ENCODE measurements at regions not wholly inside any gene's neighbourhood (a gene's known extent, or its start where the extent isn't known, plus 50 kb on each side); places are given as distances from the start of the nearest gene placed in this dataset.
"Not testable (repeated sequence)": the region's sequence is repeated elsewhere in the genome, so short reads cannot be mapped to it uniquely, and the experiment has no call there.

DNA sequence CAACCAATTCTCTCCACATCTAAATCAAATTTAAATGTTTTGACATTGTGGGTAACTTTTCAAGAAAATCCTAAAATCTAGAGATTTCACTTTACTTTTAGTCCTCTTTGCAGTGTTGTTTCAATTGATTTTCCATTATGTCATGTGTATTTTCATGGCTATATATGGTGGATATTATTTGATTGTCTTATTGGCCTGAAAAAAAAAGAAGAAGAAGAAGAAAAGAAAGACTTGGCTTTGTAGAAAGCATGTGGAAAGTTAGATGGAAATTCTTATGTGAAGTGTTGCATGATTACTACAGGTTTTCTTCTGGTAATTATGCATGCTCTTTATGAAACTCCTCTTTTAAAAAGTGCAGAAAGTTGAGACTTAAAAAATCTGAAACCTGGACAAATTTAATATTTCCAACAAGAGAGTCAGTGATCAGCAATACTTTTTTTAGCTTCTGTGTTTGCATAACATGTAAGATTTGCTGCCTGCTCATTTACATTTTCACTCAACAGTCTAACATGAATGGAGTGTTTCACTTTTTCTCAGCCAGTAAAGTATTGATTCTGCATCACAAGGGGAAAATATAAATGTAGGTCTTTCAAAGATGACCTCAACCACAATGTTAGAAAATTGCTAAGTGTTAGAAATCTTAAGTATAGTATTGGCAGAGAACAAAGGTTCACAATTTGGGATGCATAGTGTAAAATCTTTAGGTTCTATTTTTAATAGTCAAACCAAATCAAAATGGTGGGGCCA, 438.7 kb downstream of the BCKDHB start:
- DNase-seq (ENCODE audit: low spot score), result no peak

DNA sequence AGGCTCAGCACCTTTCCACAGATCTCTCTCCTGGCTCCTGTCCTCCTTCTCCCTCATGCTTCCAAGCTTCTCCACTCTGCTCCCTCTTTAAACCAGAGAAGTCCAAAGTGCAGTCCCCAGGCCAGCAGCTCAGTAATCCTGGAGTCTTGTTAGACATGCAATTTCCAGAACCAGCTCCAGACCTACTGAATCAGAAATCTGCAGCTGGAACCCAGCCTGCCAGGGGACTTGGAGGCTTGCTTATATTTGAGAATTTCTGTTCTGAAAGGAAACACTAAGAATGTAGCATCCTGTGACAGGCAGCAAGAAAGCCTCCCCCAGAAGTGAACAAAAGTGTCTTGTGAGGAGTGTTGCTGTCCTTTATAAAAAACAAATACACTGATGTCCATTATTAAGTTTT, 438.1 kb downstream of the BCKDHB start:
- DNase-seq (ENCODE audit: low spot score), result no peak

DNA sequence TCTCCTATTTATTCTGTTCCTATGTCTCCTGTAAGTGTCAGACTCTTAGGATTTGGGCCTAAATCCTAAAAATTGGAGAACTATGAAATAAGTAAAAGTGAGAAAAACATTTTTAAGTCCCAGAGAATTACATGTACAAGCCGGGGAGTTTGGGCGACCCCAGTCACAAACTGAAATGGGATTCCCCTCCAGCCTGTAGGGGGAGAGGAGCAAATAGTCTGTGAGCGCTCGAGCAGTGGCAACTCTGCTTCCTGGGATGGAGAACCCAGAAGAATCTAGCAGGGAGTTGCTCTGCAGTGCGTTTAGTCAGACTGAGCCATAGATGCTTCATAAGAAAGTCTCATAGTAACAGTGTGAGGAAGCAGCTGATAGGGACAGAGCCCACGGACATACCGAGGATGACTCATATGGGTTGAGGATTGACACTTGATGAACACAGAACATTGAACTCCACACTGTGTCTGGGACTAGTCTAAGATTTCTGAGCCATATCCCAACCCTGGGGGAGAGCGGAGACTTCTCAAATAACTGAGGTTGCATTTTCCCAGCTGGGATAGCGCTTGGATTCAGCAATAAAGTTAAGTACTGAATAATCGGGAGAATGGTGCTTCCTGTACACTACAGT, 437.2 kb downstream of the BCKDHB start:
- DNase-seq (ENCODE audit: low spot score), result peak; percentile 81

DNA sequence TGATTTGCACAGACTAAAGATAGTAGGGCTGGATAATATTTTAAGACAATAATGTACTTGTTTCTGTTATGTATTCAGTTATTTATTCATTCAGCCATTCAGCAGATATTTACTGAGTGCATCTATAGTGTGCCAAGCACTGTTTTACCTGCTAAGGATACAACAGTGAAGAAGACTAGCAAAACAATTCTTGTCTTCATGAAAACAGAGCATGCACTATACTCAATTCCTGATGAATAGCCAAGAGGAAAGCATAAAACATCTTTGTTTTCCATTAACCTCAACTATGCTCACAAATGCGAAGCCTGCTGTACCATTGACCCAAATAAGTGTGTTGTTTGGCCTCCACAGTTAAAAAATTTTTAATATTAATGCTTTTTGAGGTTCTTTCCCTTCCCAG, 436.7 kb downstream of the BCKDHB start:
- no peak for DNase-seq (ENCODE audit: low spot score)

DNA sequence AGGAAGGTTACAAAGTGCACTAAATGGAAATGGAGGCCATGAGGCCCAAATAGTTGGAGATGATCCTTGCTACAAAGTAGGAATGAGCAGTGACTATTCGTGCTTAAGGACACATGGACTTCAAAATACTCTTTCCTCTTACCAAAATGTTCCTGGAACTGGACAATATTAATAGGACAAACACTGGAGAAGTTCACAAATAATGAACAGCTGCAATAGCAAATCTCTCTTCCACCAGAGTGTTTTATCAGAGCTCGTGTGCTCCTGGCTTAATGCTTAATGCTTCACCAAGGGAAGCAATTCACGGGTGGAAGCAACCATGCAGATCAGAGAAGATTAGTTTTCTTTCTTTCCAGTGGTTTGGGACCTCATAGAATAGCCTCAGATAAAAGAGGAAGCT, 435.4 kb downstream of the BCKDHB start:
- DNase-seq (ENCODE audit: low spot score), result peak; percentile 39

DNA sequence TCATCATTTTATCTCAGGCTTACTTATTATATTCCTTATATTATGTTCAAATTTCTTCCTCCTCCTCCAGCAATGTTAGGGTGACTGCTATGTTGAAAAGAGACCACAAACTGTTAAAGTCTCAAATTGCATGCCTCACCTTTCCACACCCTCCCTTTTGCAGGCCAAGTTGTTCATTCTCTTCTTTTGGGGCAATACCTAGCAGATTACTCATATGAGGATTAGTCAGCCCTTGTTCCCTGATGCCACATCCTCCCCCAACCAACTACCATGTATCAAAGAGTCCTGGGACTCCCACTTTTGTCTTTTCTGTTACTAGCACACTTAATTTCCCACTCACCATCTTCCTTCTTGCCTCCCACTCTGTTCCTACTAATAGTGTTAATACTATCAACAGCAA, 434.7 kb downstream of the BCKDHB start:
- peak; percentile 92 for DNase-seq (ENCODE audit: low spot score)

DNA sequence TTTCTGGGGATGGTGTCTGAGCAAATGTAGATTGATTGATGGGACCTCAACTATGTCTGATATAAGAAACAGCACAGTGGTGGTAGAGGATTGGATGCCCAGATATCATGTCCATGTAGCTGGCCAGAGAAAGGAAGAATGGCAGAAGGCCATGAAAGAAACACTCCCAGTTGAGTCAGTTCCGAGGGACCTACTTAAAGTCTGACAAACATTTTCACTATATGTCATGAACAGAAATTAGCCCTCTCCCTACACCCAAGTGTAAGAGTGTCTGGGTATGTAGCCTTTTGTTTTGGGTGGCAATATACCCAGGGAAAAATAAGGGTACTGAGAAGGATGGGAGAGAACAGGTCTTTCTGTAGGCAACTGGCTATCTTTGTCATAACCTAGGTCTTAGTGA, 434.2 kb downstream of the BCKDHB start:
- no peak for DNase-seq (ENCODE audit: low spot score)

DNA sequence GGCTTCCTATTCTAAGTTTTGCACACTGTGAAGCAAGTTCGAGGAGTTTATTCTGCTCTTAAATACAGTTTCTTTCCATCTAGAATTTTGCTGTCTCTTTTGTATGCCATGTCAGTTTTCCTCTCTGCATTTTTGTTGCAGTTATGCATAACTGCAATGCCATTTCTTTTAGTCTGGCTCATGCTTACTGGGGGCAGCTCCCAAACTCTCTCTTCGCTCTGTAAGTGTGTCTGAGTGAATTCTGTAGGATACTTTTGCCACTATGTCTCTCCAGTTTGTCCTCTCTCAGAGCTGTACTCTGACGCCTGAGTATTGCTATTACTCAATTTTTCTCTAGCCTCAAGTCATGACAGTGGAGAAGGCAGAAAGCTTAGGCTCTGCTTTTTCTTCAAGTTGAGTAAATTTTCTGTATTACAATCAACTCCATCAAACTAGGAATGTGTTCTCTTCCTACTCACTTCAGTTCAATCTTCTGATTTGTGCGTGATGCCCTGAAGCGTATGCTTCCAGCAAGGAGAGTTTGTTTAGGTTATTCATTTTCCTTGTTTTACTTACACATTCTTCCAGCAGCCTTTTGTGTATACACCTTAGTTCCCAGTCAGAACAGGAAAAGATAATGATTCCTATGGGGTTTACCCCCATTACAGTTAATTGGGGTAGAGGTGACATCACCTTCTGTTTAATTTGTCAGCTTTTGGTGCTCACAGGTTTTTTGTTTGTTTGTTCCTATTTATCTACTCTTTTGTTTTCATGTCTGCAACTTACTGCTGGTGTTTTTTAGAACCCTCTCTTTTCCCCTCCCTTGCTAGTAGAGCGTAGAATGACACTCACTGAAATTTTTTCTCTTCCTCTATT, 430.9 kb downstream of the BCKDHB start:
- no peak for DNase-seq (ENCODE audit: low spot score)

DNA sequence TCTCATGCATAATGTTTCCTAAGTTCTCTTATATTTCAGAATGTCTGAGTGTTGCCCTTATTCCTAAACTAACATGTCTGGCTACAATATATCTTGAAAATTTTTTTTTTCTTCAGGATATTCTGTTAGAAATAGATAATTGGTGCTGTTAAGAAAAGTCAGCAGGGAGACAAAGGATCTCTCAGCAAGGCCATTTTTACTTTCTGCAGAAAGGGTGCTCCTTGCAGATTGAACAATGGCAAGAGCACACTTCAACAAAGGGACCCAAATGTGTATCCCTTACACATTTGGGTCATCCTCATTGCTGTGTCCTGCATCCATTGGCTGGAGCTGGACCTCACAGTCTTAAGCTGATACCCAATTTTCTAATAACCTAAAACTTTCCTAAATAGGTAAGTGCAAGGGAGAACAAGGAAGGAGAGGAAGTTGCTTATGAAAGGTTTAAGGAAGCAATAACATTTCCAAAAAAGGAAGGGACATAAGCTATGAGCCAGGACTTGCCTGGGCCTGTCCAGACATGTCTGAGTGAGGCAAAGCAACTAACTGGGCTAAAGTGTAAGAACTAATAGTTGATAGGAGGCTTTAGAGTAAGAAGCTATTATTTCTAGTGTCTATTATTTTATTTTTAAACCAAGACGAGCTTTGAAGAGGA, 429.6 kb downstream of the BCKDHB start:
- peak; percentile 31 for DNase-seq (ENCODE audit: low spot score)

DNA sequence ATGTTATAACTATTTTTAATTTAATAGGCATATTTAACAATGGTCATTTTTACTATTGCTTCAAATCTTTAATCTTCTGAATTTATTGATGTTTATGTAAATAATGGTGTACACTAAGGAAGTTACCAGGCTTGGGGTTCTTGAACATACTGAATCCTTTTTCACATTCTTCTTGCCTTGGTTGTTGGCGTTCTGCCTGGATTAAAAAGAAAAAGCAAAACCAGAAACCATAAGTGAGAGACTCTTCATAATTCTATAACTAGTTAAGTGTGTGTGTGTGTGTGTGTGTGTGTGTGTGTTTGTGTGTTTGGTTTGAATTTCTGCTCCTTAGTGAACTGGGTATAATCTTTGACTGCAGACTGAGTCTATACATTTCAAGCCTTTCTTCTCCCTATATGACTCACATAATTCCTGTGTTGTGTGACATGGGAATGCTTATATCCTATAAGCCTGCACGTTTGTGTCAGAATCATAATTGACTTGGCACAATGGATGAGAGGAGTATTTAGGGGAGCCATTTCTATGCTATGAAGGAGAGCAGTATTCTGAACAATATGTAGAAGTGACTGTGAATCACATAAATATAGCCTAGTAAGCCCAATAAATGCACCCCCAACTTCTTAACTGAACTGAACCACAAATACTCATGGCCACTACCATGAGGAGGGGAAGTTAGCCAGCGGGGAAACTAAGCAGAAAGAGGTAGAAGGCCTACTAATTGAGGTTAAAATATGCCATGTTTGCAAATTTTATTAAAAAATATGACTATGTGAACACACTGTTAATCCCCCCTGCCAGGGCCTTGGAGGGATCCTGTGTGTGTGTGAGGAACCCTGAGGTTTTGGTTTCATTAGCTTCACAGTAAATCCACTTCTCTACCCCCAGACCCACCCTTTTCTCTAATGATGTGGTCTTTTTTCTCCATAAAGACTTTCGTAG, 425.5 kb downstream of the BCKDHB start:
- no peak for DNase-seq (ENCODE audit: low spot score)

DNA sequence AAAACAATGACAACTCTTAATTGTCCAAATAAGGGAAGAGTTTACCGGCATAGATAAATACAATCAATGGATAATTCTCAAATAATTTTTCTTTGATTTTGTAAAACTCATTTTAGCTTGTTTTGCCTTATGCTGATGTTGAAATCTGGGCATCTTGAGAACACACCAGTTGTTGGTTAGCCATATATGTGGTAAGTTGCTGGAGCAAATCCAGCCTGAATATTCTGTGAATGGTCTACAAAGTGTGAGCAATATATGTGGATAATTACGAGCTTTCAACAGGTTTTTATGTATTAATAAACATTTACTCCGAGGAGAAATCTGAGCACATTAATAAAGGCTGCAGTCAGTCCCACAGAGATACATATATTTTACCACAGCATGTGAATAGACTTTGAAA, 423.6 kb downstream of the BCKDHB start:
- DNase-seq (ENCODE audit: low spot score), result no peak

DNA sequence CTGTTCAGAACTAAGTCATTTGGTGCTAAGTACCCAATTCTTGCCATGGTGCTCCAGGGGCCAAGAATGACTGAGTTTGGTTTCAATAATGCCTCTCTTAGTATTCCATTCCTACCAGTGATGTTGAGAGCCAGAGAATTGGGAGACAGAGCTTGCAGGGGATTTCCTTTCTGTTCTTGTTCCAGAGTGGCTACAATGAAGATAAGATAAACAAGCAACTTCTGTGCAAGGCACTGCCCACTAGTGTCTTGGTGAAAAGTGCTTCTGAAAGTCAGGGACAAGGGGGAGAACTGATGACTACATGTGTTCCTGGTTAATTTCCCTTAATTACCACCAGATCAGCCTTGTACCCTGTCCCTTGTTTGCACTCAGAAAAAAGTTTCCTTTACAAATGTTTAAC, 421.6 kb downstream of the BCKDHB start:
- no peak for DNase-seq (ENCODE audit: low spot score)

DNA sequence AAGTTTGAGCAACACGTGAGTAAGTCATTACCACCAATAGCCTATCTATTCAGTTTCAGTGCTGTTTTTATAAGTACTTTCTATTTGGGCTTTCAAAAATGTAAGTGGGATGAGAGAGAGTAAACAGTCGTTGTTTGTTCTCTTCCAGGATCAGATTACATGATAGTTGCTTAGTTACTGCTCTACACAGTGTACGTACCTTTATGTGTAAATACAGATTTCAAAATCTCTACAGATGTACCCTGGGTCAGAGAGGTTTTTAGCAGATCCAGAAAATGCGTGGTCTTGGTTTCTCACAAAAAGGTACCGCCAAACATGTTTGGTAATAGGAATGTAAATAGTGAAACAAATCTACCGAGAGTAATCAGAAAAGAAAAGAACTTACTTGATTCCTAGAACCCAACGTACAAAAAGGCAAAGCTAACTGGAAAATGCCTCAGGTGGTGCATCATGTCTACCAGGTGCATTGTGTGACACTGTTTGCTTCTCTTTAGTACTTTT, 421.1 kb downstream of the BCKDHB start:
- no peak for DNase-seq (ENCODE audit: low spot score)

DNA sequence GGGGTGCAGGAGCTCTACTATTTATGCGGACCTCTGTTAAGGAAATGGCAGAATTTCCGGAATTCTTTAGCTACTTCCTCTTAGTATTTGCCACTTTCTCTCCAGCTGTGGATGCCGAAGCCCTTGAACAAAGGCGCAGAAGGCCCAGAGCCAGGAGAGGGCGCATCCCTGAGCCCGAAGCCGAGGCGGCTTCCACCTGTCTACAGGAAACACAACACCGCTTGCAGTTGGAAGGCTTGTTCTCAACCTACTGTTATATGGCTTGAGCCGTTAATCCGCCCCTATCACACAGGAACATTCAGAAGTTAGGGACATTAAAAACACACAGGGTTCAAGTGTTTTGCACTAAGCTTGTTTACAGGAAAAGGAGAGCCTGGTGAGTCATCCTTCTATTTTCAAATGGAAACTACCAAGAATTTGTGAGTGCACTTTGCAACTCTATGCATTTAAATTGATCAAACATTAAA, 417.1 kb downstream of the BCKDHB start:
- DNase-seq (ENCODE audit: low spot score), result peak; percentile 37

DNA sequence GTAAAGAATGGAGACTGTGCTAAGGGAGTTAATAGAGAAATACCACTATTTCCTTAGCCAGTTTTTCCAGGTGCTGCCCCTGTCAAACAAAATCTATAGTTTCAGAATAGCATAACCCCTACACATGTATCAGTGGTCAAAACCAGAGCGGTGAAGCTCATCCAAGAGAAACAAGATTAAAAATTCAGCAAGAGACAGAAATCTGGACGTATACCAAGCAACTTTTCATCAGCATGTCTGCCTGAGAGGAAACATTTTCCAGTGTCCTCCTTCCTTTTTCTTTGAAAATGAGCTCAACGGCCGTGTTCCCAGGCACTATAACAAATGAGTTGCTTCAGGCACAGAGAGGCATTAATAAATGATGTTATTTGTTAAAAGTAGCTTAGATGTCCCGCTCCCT, 416.5 kb downstream of the BCKDHB start:
- no peak for DNase-seq (ENCODE audit: low spot score)

DNA sequence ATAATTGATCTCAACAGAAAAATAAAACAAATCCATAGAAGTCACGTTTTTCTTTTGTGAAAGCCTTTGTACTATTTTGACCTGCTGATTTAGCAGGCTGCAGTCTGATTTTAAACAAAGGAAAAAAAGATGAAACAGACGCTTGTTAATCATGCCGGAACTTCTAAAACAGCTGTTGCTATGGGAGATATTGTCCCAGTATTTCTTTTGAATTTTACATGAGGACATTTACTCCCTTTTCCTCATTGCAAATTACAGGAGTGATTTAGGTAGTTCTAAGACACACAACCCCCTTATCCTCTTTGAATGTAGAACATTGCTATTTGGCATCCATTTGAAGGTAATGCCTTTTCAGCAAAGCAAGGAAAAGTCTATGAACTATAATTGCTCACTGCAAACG, 416.1 kb downstream of the BCKDHB start:
- no peak for DNase-seq (ENCODE audit: low spot score)

DNA sequence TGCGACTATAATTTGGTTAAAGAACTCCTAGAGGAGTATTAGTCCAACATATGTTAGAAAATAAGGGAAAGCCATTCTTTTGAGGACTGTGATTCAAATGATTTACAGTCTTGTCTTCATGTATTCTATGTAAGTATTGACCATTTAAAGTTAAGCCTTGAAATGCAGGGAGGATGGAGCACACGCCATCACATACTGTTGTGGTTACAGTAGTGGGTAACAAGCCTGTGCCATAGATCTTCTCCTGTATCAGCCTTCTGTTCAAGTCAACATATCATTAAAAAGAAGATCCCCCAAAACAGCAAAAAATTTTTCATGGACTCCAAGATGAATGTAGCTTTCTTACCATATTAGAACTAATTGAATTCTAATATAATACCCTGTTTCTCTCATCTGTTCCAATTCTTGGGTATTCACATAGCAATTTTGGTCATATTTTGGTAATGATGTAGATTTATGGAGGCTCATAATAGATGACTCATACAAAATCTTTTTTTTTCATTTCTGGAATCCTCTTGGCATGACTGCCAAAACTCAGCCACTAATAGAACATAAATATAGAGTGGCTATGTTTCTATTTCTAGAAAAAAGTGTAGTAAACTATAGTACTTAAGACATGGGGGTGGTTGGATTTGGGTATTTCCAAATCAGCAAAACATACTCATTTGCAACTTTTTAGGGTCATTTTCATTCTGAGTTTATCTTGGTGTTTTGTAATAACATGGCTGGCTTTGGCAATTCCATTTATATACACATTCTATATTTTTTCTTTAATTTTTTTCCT, 413.5 kb downstream of the BCKDHB start:
- DNase-seq (ENCODE audit: low spot score), result no peak

DNA sequence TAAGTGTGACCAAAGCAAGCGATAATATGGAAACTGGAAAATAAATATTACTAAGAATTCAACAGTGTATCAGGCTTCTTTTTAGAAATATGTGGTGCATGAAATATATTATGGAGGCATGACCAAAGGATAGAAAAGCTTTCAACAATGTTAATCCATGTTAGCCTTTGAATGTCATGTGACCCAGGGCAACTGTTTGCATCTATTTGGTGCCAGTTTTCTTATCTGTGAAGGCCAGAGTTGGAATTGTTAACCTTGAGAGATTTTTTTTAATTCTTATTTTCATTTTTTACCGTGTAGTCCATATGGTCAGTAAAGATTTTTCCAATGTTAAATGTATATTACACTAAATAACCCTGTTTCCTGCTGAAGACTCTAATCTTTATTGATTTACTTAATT, 411.1 kb downstream of the BCKDHB start:
- DNase-seq (ENCODE audit: low spot score), result no peak

DNA sequence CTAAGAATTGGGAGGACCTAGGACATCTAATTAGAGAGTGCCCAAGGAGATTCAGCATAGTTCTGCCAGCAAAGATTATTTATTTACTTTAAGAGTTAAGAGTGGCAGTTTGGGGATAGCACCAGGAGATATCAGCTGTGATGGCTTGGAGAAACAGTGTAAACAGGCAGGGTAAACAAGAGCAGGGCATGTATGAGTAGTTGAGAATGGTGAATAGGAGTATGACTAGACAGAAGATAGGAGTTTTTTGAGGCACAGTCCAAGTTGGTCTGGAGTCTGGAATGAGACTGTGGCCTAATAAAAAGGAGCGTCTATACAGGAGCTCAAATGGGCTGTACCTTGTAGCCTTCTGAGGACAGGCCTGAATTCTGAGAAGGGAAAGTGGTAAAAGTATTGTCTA, 404.1 kb downstream of the BCKDHB start:
- DNase-seq (ENCODE audit: low spot score), result not testable (repeated sequence)
